GM12878 (cell line): ENCODE measurements at regions not wholly inside any gene's neighbourhood (a gene's known extent, or its start where the extent isn't known, plus 50 kb on each side); places are given as distances from the start of the nearest gene placed in this dataset.
"Not testable (repeated sequence)": the region's sequence is repeated elsewhere in the genome, so short reads cannot be mapped to it uniquely, and the experiment has no call there.

Experiments used
- CTCF ChIP-seq, 3 experiments: IDR thresholded peaks in 2 of 3; conservative IDR thresholded peaks in 1 of 3; 2 replicates each; pipeline ENCODE4 v1.5.1; 2011; ENCODE audit warnings: low read depth in 3 of 3, low read length in 3 of 3, mild to moderate bottlenecking in 3 of 3, control low read depth in 2 of 3, moderate library complexity in 2 of 3, inconsistent platforms in 1 of 3, mixed read lengths in 1 of 3; ENCODE audit not compliant: control insufficient read depth in 2 of 3, insufficient read depth in 1 of 3; ENCODE audit errors: extremely low read depth in 1 of 3
- EZH2 ChIP-seq: IDR thresholded peaks from 2 replicates; pipeline ENCODE4 v1.6.1; 2012; ENCODE audit warnings: low read depth, mild to moderate bottlenecking, control low read depth, inconsistent platforms, low read length, borderline replicate concordance; ENCODE audit not compliant: control insufficient read depth
- POLR2A ChIP-seq: IDR thresholded peaks from 2 replicates; pipeline ENCODE4 v1.6.1; 2011; ENCODE audit warnings: low read depth, mild to moderate bottlenecking, low read length
- SIN3A ChIP-seq: IDR thresholded peaks from 2 replicates; pipeline ENCODE4 v1.6.1; 2012; ENCODE audit warnings: low read depth, low read length, improper control_type of control experiment

- TF ChIP-seq SIN3A; EZH2; POLR2A; CTCF (IDR thresholded peaks at IDR 0.05 in 2 of 3, conservative IDR thresholded peaks at IDR 0.05 in 1 of 3; ENCODE audit: control insufficient read depth in 2 of 3, extremely low read depth in 1 of 3, insufficient read depth in 1 of 3, low read depth in 3 of 3, low read length in 3 of 3): not testable (repeated sequence)
These were observed 222.3 kb downstream of the TMEM121 start for GRCh38 chr14:105748710-105749109.
